MM.1S (cell line): ENCODE measurements at regions not wholly inside any gene's neighbourhood (a gene's known extent, or its start where the extent isn't known, plus 50 kb on each side); places are given as distances from the start of the nearest gene placed in this dataset.

Experiments used
- DNase-seq: peaks from one replicate; pipeline ENCODE4 v3.0.0-alpha.2; 2015
- H2AFZ ChIP-seq: fragments of 300-600 bp; sonication (generic); 2 replicates; pipeline ENCODE4 v1.6.0; 2016; ENCODE audit warnings: antibody characterized with exemption, low read length
- H3F3A ChIP-seq: fragments of 300-600 bp; sonication (generic); 2 replicates; pipeline ENCODE4 v1.6.1; 2016; ENCODE audit warnings: mild to moderate bottlenecking, antibody characterized with exemption, low read length, moderate library complexity, mixed read lengths; ENCODE audit not compliant: insufficient read depth
- H3K27ac ChIP-seq: fragments of 300-600 bp; sonication (generic); 2 replicates; pipeline ENCODE4 v1.5.1; 2016; ENCODE audit warnings: mild to moderate bottlenecking, low read length
- H3K27me3 ChIP-seq: fragments of 300-600 bp; sonication (generic); replicated peaks from 2 replicates; pipeline ENCODE4 v1.6.0; 2016; ENCODE audit warnings: low read length; ENCODE audit not compliant: insufficient read depth
- H3K36me3 ChIP-seq: fragments of 300-600 bp; sonication (generic); replicated peaks from 2 replicates; pipeline ENCODE4 v1.6.1; 2016; ENCODE audit warnings: mild to moderate bottlenecking, low read length, mixed read lengths; ENCODE audit not compliant: insufficient read depth
- H3K4me1 ChIP-seq: fragments of 300-600 bp; sonication (generic); 2 replicates; pipeline ENCODE4 v1.6.1; 2016; ENCODE audit warnings: low read length, mixed read lengths
- H3K4me2 ChIP-seq: fragments of 300-600 bp; sonication (generic); 2 replicates; pipeline ENCODE4 v1.6.0; 2016; ENCODE audit warnings: low read depth, low read length
- H3K4me3 ChIP-seq: fragments of 300-600 bp; sonication (generic); 2 replicates; pipeline ENCODE4 v1.5.1; 2016; ENCODE audit warnings: low read length, mixed read lengths
- H3K79me2 ChIP-seq: fragments of 300-600 bp; sonication (generic); 2 replicates; pipeline ENCODE4 v1.6.1; 2016; ENCODE audit warnings: mixed run types, low read length, mixed read lengths
- H3K9ac ChIP-seq: fragments of 300-600 bp; sonication (generic); 2 replicates; pipeline ENCODE4 v1.6.1; 2016; ENCODE audit warnings: low read length, mixed read lengths
- H3K9me2 ChIP-seq: fragments of 300-600 bp; sonication (generic); replicated peaks from 2 replicates; pipeline ENCODE4 v1.6.1; 2016; ENCODE audit warnings: mild to moderate bottlenecking, low read length, mixed read lengths; ENCODE audit not compliant: insufficient read depth
- H3K9me3 ChIP-seq: fragments of 300-600 bp; sonication (generic); replicated peaks from 2 replicates; pipeline ENCODE4 v1.6.1; 2016; ENCODE audit warnings: mild to moderate bottlenecking, low read length, mixed read lengths; ENCODE audit not compliant: insufficient read depth
- H4K20me1 ChIP-seq: fragments of 300-600 bp; sonication (generic); 2 replicates; pipeline ENCODE4 v1.6.1; 2016; ENCODE audit warnings: mild to moderate bottlenecking, low read length, moderate library complexity, mixed read lengths; ENCODE audit not compliant: insufficient read depth
- CTCF ChIP-seq: fragments of 300-600 bp; sonication (generic); IDR thresholded peaks from 2 replicates; pipeline ENCODE4 v1.5.1; 2016; ENCODE audit warnings: antibody characterized with exemption, low read length, mixed read lengths
- EZH2 ChIP-seq: fragments of 300-600 bp; sonication (generic); optimal IDR thresholded peaks from 2 replicates; pipeline ENCODE3; 2017; ENCODE audit warnings: low read depth, mild to moderate bottlenecking, antibody characterized with exemption, low read length, mixed read lengths
- EZH2phosphoT487 ChIP-seq: fragments of 300-600 bp; sonication (generic); IDR thresholded peaks from 2 replicates; pipeline ENCODE4 v1.6.1; 2018; ENCODE audit warnings: antibody characterized with exemption, low read length

- H3K4me1 ChIP-seq: no peaks in the 10 kb centered on the region
- H3K27me3 ChIP-seq: no peaks in the 10 kb centered on the region
- no peak for DNase-seq
- no peak overlapping the region for H3K27ac ChIP-seq
- no peak overlapping the region for H3K4me2 ChIP-seq
- no peaks in the 10 kb centered on the region for H3K9me3 ChIP-seq
- no peaks in the 10 kb centered on the region for H4K20me1 ChIP-seq
- H3K9me2 ChIP-seq: no peaks in the 10 kb centered on the region
- no peak overlapping the region for H2AFZ ChIP-seq
- H3K79me2 ChIP-seq: no peaks in the 10 kb centered on the region
- TF ChIP-seq CTCF (no peak), EZH2 (no peak), EZH2phosphoT487 (no peak)
- H3K36me3 ChIP-seq: no peaks in the 10 kb centered on the region
- no peaks in the 10 kb centered on the region for H3F3A ChIP-seq
- no peak overlapping the region for H3K9ac ChIP-seq
- H3K4me3 ChIP-seq: no peak overlapping the region
Measured at GRCh38 chr10:117801691-117802090, 245.1 kb downstream of the RAB11FIP2 start.

- H3K9ac ChIP-seq: no peak overlapping the region
- TF ChIP-seq EZH2phosphoT487 (no peak), CTCF (no peak), EZH2 (no peak)
- no peak for DNase-seq
Measured at GRCh38 chr10:117804470-117805011, 242.2 kb downstream of the RAB11FIP2 start.

GRCh38 chr10:117805139-117805538 is 241.6 kb downstream of the RAB11FIP2 start:
- Histone ChIP-seq H3K4me3 (no peak overlapping the region), H3K9ac (no peak overlapping the region), H3F3A (no peaks in the 10 kb centered on the region), H4K20me1 (no peaks in the 10 kb centered on the region), H3K9me3 (no peaks in the 10 kb centered on the region), H3K79me2 (no peaks in the 10 kb centered on the region), H3K36me3 (no peaks in the 10 kb centered on the region), H2AFZ (no peak overlapping the region), H3K4me2 (no peak overlapping the region), H3K9me2 (no peaks in the 10 kb centered on the region), H3K27ac (no peak overlapping the region), H3K4me1 (no peaks in the 10 kb centered on the region), H3K27me3 (no peaks in the 10 kb centered on the region)
- no peak for DNase-seq
- TF ChIP-seq EZH2: no peak
- no peak for TF ChIP-seq EZH2phosphoT487
- no peak for TF ChIP-seq CTCF

More at GRCh38 chr10:117804470-117805011, 242.2 kb downstream of the RAB11FIP2 start:
- Histone ChIP-seq H3K9me3 (no peaks in the 10 kb centered on the region), H3K4me1 (no peaks in the 10 kb centered on the region), H3K9me2 (no peaks in the 10 kb centered on the region), H3K27me3 (no peaks in the 10 kb centered on the region), H3K4me2 (no peak overlapping the region), H3K27ac (no peak overlapping the region), H4K20me1 (no peaks in the 10 kb centered on the region), H2AFZ (no peak overlapping the region), H3F3A (no peaks in the 10 kb centered on the region), H3K79me2 (no peaks in the 10 kb centered on the region), H3K36me3 (no peaks in the 10 kb centered on the region), H3K4me3 (no peak overlapping the region)
